OCI-LY7 (cell line): ENCODE measurements at regions not wholly inside any gene's neighbourhood (a gene's known extent, or its start where the extent isn't known, plus 50 kb on each side); places are given as distances from the start of the nearest gene placed in this dataset.

Experiments used
- BruUV-seq: library from RNA; stranded (reverse); fragments of 400-500 nt; replicated peaks from 2 replicates; lab custom pipeline; 2021; lab: Mats Ljungman, UMichigan
- CTCF ChIA-PET: fragments of 300-600 bp; sonication (Branson Sonifier 250); formaldehyde crosslinking; loops from one replicate; lab custom pipeline; 2022; ENCODE audit warnings: antibody characterized with exemption; ENCODE audit not compliant: unreplicated experiment; lab: Charles Lee
- POLR2A ChIA-PET: fragments of 300-600 bp; sonication (Branson Sonifier 250); formaldehyde crosslinking; loops from one replicate; lab custom pipeline; 2022; ENCODE audit warnings: antibody characterized with exemption; lab: Charles Lee
- DNase-seq: peaks from one replicate; pipeline ENCODE4 v3.0.0-alpha.2; 2015; ENCODE audit warnings: low spot score
- H2AFZ ChIP-seq: fragments of 200-600 bp; sonication (generic), shearing (Covaris generic); 2 replicates; pipeline ENCODE4 v1.6.1; 2014; ENCODE audit warnings: mild to moderate bottlenecking, antibody characterized with exemption, low read length, moderate library complexity
- H3K27ac ChIP-seq: fragments of 200-600 bp; sonication (generic); 2 replicates; pipeline ENCODE4 v1.5.1; 2014; ENCODE audit warnings: mixed run types, low read depth, mild to moderate bottlenecking, moderate library complexity, low read length, inconsistent platforms; ENCODE audit not compliant: poor library complexity, severe bottlenecking
- H3K36me3 ChIP-seq: fragments of 200-600 bp; sonication (generic); 2 replicates; pipeline ENCODE4 v1.6.1; 2014; ENCODE audit warnings: mild to moderate bottlenecking, antibody characterized with exemption, low read length, moderate library complexity, mixed read lengths; ENCODE audit not compliant: insufficient read depth
- H3K4me1 ChIP-seq: fragments of 200-600 bp; sonication (generic); 2 replicates; pipeline ENCODE4 v1.5.1; 2014; ENCODE audit warnings: mild to moderate bottlenecking, low read length; ENCODE audit not compliant: insufficient read depth, poor library complexity, severe bottlenecking
- H3K4me2 ChIP-seq: fragments of 200-600 bp; sonication (generic); 2 replicates; pipeline ENCODE4 v1.6.1; 2014; ENCODE audit warnings: mild to moderate bottlenecking, low read length
- H3K4me3 ChIP-seq: fragments of 200-600 bp; sonication (generic); 2 replicates; pipeline ENCODE4 v1.5.1; 2014; ENCODE audit warnings: mild to moderate bottlenecking, low read depth, low read length; ENCODE audit not compliant: poor library complexity, severe bottlenecking
- H3K79me2 ChIP-seq: fragments of 200-600 bp; sonication (generic); 2 replicates; pipeline ENCODE4 v1.6.1; 2016; ENCODE audit warnings: low read depth, mild to moderate bottlenecking, low read length, moderate library complexity, mixed read lengths; ENCODE audit not compliant: insufficient read depth
- H3K9me2 ChIP-seq: fragments of 200-600 bp; sonication (generic); 2 replicates; pipeline ENCODE4 v1.6.1; 2016; ENCODE audit warnings: mild to moderate bottlenecking, low read length, mixed read lengths; ENCODE audit not compliant: insufficient read depth
- H3K9me3 ChIP-seq: fragments of 200-600 bp; sonication (generic); 2 replicates; pipeline ENCODE4 v1.6.1; 2014; ENCODE audit warnings: mild to moderate bottlenecking, mixed run types, low read length, mixed read lengths
- H4K20me1 ChIP-seq: fragments of 200-600 bp; sonication (generic); 2 replicates; pipeline ENCODE4 v1.6.1; 2014; ENCODE audit warnings: mild to moderate bottlenecking, antibody characterized with exemption, low read length, moderate library complexity, mixed read lengths; ENCODE audit not compliant: insufficient read depth
- EZH2phosphoT487 ChIP-seq: fragments of 200-600 bp; sonication (generic); IDR thresholded peaks from 2 replicates; pipeline ENCODE4 v1.6.1; 2018; ENCODE audit warnings: low read depth, borderline replicate concordance, mild to moderate bottlenecking, mixed run types, antibody characterized with exemption, low read length, moderate library complexity, mixed read lengths
- intact Hi-C: fragments of 100-400 bp; cut with micrococcal nuclease; formaldehyde crosslinking; loops from one replicate; pipeline ENCODE4 v1.10.0; 2022; ENCODE audit not compliant: unreplicated experiment
- TF ChIP-seq, protein P1 (sequence below): fragments of 200-600 bp; sonication (generic); conservative IDR thresholded peaks from 2 replicates; pipeline ENCODE4 v1.5.1; 2014; ENCODE audit warnings: mild to moderate bottlenecking, antibody characterized with exemption, low read length, moderate library complexity, mixed read lengths

- intact Hi-C loops = no loop called here
- H3K36me3 ChIP-seq = no peaks in the 10 kb centered on the region
- CTCF ChIA-PET = no interaction called here
- H3K9me2 ChIP-seq = no peaks in the 10 kb centered on the region
- POLR2A ChIA-PET = interaction anchor here (0.6 kb wide), 1 partner anchor 16 kb away, joined by 3 read pairs; no protein-coding TSS in a partner anchor
- no peaks in the 10 kb centered on the region for H4K20me1 ChIP-seq
- H3K27ac ChIP-seq = no peak overlapping the region
- H3K9me3 ChIP-seq = no peaks in the 10 kb centered on the region
- BruUV-seq = no TSS peak
- H2AFZ ChIP-seq = no peak overlapping the region
- peaks cover 39% of the 10 kb centered on the region for H3K4me1 ChIP-seq
- no peak overlapping the region for H3K4me3 ChIP-seq
- H3K79me2 ChIP-seq = no peaks in the 10 kb centered on the region
- no peak for TF ChIP-seq EZH2phosphoT487
- TF ChIP-seq, protein P1, sequence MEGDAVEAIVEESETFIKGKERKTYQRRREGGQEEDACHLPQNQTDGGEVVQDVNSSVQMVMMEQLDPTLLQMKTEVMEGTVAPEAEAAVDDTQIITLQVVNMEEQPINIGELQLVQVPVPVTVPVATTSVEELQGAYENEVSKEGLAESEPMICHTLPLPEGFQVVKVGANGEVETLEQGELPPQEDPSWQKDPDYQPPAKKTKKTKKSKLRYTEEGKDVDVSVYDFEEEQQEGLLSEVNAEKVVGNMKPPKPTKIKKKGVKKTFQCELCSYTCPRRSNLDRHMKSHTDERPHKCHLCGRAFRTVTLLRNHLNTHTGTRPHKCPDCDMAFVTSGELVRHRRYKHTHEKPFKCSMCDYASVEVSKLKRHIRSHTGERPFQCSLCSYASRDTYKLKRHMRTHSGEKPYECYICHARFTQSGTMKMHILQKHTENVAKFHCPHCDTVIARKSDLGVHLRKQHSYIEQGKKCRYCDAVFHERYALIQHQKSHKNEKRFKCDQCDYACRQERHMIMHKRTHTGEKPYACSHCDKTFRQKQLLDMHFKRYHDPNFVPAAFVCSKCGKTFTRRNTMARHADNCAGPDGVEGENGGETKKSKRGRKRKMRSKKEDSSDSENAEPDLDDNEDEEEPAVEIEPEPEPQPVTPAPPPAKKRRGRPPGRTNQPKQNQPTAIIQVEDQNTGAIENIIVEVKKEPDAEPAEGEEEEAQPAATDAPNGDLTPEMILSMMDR = no peak
- DNase-seq = no peak
- no peak overlapping the region for H3K4me2 ChIP-seq
Measured at GRCh38 chr13:24623149-24623665, 57.0 kb upstream of the ATP12A start.

DNA sequence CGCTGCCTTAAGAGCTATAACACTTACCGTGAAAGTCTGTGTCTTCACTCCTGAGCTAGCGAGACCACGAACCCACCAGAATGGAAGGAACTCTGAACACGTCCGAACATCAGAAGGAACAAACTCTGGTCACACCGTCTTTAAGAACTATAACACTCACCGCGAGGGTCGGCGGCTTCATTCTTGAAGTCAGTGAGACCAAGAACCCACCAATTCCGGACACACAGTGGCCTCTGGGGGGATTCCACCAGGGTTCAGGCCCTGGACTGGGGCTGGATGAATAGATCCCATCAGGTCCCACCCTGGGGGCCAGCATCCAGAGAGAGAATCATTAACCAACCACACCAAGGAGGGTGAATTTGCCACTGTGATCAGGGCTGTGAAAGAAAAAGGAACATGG, 55.8 kb upstream of the ATP12A start:
- no peaks in the 10 kb centered on the region for H3K36me3 ChIP-seq
- intact Hi-C loops = no loop called here
- H3K9me3 ChIP-seq = no peaks in the 10 kb centered on the region
- no peak overlapping the region for H2AFZ ChIP-seq
- H3K4me3 ChIP-seq = no peak overlapping the region
- ChIA-PET POLR2A (no interaction called here), CTCF (no interaction called here)
- H4K20me1 ChIP-seq = no peaks in the 10 kb centered on the region
- no TSS peak for BruUV-seq
- no peaks in the 10 kb centered on the region for H3K79me2 ChIP-seq
- H3K9me2 ChIP-seq = no peaks in the 10 kb centered on the region
- H3K4me2 ChIP-seq = no peak overlapping the region
- H3K4me1 ChIP-seq = peaks cover 28% of the 10 kb centered on the region
- H3K27ac ChIP-seq = no peak overlapping the region
- TF ChIP-seq, protein P1 = no peak
- TF ChIP-seq EZH2phosphoT487 = no peak
- no peak for DNase-seq

GRCh38 chr13:24624801-24625231, 55.4 kb upstream of the ATP12A start:
- TF ChIP-seq, protein P1 = no peak
- TF ChIP-seq EZH2phosphoT487 = no peak
- BruUV-seq = no TSS peak
- Histone ChIP-seq H3K4me2 (no peak overlapping the region), H3K4me1 (peaks cover 23% of the 10 kb centered on the region), H3K9me3 (no peaks in the 10 kb centered on the region), H3K79me2 (no peaks in the 10 kb centered on the region), H2AFZ (no peak overlapping the region), H3K4me3 (no peak overlapping the region), H4K20me1 (no peaks in the 10 kb centered on the region), H3K27ac (no peak overlapping the region), H3K36me3 (no peaks in the 10 kb centered on the region), H3K9me2 (no peaks in the 10 kb centered on the region)
- intact Hi-C loops = no loop called here
- ChIA-PET CTCF (no interaction called here), POLR2A (no interaction called here)
- DNase-seq = no peak
